GM23248 (cell line): ENCODE measurements at regions not wholly inside any gene's neighbourhood (a gene's known extent, or its start where the extent isn't known, plus 50 kb on each side); places are given as distances from the start of the nearest gene placed in this dataset.

Source experiments
- DNase-seq: peaks from one replicate; pipeline ENCODE4 v3.0.0-alpha.2; 2015
- H2AFZ ChIP-seq: fragments of 200-600 bp; sonication (generic); 2 replicates; pipeline ENCODE4 v1.6.1; 2016; ENCODE audit warnings: antibody characterized with exemption
- H3F3A ChIP-seq: fragments of 200-600 bp; sonication (generic); 2 replicates; pipeline ENCODE4 v1.6.1; 2016; ENCODE audit warnings: mild to moderate bottlenecking, antibody characterized with exemption, mixed run types; ENCODE audit not compliant: insufficient read depth
- H3K27ac ChIP-seq: fragments of 200-600 bp; sonication (generic); 2 replicates; pipeline ENCODE4 v1.5.1; 2016; ENCODE audit warnings: mild to moderate bottlenecking
- H3K27me3 ChIP-seq: fragments of 200-600 bp; sonication (generic); replicated peaks from 2 replicates; pipeline ENCODE4 v1.6.1; 2016; ENCODE audit warnings: mild to moderate bottlenecking; ENCODE audit not compliant: insufficient read depth
- H3K36me3 ChIP-seq: fragments of 200-600 bp; sonication (generic); 2 replicates; pipeline ENCODE4 v1.6.1; 2016; ENCODE audit warnings: low read depth, mild to moderate bottlenecking
- H3K4me1 ChIP-seq: fragments of 200-600 bp; sonication (generic); 2 replicates; pipeline ENCODE4 v1.6.1; 2016; ENCODE audit warnings: mild to moderate bottlenecking; ENCODE audit not compliant: insufficient read depth
- H3K4me2 ChIP-seq: fragments of 200-600 bp; sonication (generic); one replicate; pipeline ENCODE4 v1.6.1; 2016; ENCODE audit warnings: mild to moderate bottlenecking; ENCODE audit not compliant: unreplicated experiment
- H3K4me3 ChIP-seq: fragments of 200-600 bp; sonication (generic); 2 replicates; pipeline ENCODE4 v1.5.1; 2016; ENCODE audit warnings: mild to moderate bottlenecking
- H3K79me2 ChIP-seq: fragments of 200-600 bp; sonication (generic); 2 replicates; pipeline ENCODE4 v1.6.1; 2016; ENCODE audit warnings: mild to moderate bottlenecking; ENCODE audit not compliant: insufficient read depth
- H3K9ac ChIP-seq: fragments of 200-600 bp; sonication (generic); 2 replicates; pipeline ENCODE4 v1.6.1; 2016; ENCODE audit warnings: mild to moderate bottlenecking
- H3K9me2 ChIP-seq: fragments of 200-600 bp; sonication (generic); 2 replicates; pipeline ENCODE4 v1.6.1; 2016; ENCODE audit warnings: mixed run types, mild to moderate bottlenecking, moderate library complexity; ENCODE audit not compliant: insufficient read depth
- H3K9me3 ChIP-seq: fragments of 200-600 bp; sonication (generic); one replicate; pipeline ENCODE4 v1.6.1; 2017; ENCODE audit warnings: low read depth
- H4K20me1 ChIP-seq: fragments of 200-600 bp; sonication (generic); 2 replicates; pipeline ENCODE4 v1.6.0; 2016; ENCODE audit not compliant: insufficient read depth
- EZH2 ChIP-seq: fragments of 200-600 bp; sonication (generic); IDR thresholded peaks from 2 replicates; pipeline ENCODE4 v1.6.1; 2018; ENCODE audit warnings: antibody characterized with exemption, mild to moderate bottlenecking; ENCODE audit not compliant: insufficient read depth, poor library complexity, severe bottlenecking
- EZH2phosphoT487 ChIP-seq: fragments of 200-600 bp; sonication (generic); IDR thresholded peaks from 2 replicates; pipeline ENCODE4 v1.6.1; 2018; ENCODE audit warnings: antibody characterized with exemption, moderate library complexity, mild to moderate bottlenecking, low read depth; ENCODE audit not compliant: insufficient read depth
- WGBS, 2 experiments: methylation state at CpG; one replicate each; pipeline ENCODE4 v1.1.6; 2015 to 2017; ENCODE audit warnings: low lambda C conversion rate in 2 of 2, low coverage in 1 of 2; ENCODE audit errors: missing lambda C conversion rate in 2 of 2; 5-methylcytosine and 5-hydroxymethylcytosine counted together
- in situ Hi-C: fragments of 300-500 bp; cut with MboI; formaldehyde crosslinking; loops from 2 replicates; pipeline ENCODE4 v1.15.0; 2020

DNA sequence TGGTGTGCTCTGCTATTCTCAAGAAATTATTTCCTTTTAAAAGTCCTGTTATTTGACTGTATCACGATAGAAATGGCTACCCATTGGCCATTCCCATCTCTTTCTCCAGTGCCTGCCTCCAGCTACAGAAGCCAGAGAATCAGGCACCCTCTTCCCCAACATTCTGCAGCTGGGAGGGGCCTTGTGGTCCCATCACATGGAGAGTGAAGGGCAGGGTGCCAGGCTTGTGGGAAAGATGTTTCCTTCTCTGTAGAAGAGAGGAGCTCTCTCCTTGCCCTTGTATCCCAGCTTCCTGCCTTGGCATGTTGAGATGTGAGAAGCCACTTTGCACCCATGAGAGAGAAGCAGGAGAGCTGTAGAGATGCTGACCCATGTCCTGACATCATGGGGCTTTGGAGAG lies 465.0 kb downstream of the MTRR start:
- DNase-seq, result no peak
- H3K27me3 ChIP-seq, result no peaks in the 10 kb centered on the region; the same call in 1 of the 2 replicates
- no peak overlapping the region for H3K9ac ChIP-seq
- H3K9me3 ChIP-seq, result no peaks in the 10 kb centered on the region
- in situ Hi-C loops, result no loop called here
- H3F3A ChIP-seq, result no peaks in the 10 kb centered on the region
- TF ChIP-seq EZH2phosphoT487 (no peak), EZH2 (no peak)
- no peaks in the 10 kb centered on the region for H3K9me2 ChIP-seq
- no peak overlapping the region for H3K27ac ChIP-seq
- no peaks in the 10 kb centered on the region for H3K36me3 ChIP-seq
- H3K79me2 ChIP-seq, result no peaks in the 10 kb centered on the region
- no peaks in the 10 kb centered on the region for H3K4me1 ChIP-seq
- H4K20me1 ChIP-seq, result no peaks in the 10 kb centered on the region
- H3K4me3 ChIP-seq, result no peak overlapping the region
- no peak overlapping the region for H2AFZ ChIP-seq
- WGBS, 2 experiments, result 24 to 35% methylated on average over 1 of the region's 1 CpG
- no peak overlapping the region for H3K4me2 ChIP-seq

DNA sequence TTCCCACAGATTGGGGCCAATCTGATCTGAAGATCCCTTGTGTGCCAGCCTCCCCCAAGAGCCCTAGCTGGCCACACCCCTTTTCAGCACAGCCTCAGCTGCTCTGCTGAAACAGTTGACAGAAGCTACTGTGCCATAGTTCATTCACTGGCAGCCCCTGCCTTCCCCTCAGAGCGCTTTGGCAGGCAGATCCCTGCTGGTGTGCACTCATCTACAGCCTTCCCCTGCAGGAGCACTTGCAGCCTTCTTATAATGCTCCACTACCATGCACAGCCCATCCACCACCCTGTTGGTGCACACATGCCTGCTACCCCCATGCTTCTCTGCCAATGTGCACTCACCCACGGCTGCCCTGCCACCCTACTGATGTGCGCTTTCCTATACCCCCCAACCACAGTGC lies 471.3 kb downstream of the MTRR start:
- peaks cover 7% of the 10 kb centered on the region; the same call in 1 of the 2 replicates for H3K4me1 ChIP-seq
- 0 out of 2 replicates have a peak overlapping the region, but pooled peaks have one; percentile 38 for H3K4me3 ChIP-seq
- in situ Hi-C loops, result no loop called here
- H3K79me2 ChIP-seq, result no peaks in the 10 kb centered on the region
- no peaks in the 10 kb centered on the region for H3F3A ChIP-seq
- H3K9ac ChIP-seq, result no peak overlapping the region
- no peaks in the 10 kb centered on the region for H3K36me3 ChIP-seq
- 17 to 19% methylated on average over 3 of the region's 3 CpGs for WGBS, 2 experiments
- H3K9me3 ChIP-seq, result no peaks in the 10 kb centered on the region
- no peak overlapping the region for H3K27ac ChIP-seq
- no peak for DNase-seq
- H3K4me2 ChIP-seq, result peak overlapping the region; percentile 68
- no peak overlapping the region for H2AFZ ChIP-seq
- no peaks in the 10 kb centered on the region for H4K20me1 ChIP-seq
- TF ChIP-seq EZH2 (no peak), EZH2phosphoT487 (no peak)
- no peaks in the 10 kb centered on the region for H3K9me2 ChIP-seq
- H3K27me3 ChIP-seq, result no peaks in the 10 kb centered on the region

DNA sequence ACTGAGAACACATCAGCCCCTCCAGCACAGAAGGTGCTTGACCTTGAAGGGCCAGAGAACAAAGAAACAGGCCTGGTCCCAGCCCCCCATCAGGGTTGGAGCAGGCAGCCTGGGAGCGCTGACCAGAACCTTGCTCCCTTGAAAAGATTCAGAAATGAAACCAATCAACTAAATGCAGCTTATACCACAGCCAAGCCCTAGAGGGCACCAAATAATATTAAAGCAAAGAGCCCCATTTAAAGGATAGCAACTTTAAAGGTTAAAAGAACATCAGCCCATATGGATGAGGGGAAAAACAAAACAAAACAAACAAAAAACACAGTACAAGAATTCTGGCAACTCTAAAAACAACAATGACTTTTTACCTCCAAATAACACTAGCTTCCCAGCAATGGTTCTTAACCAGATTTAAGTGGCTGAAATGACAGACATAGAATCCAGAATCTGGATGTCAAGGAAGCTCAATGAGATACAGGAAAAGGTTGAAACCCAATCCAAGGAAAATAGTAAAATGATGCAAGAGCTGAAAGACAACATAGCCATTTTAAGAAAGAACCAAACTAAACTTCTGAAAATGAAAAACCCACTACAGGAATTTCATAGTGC lies 471.9 kb downstream of the MTRR start:
- DNase-seq, result peak; percentile 54
- H2AFZ ChIP-seq, result no peak overlapping the region

DNA sequence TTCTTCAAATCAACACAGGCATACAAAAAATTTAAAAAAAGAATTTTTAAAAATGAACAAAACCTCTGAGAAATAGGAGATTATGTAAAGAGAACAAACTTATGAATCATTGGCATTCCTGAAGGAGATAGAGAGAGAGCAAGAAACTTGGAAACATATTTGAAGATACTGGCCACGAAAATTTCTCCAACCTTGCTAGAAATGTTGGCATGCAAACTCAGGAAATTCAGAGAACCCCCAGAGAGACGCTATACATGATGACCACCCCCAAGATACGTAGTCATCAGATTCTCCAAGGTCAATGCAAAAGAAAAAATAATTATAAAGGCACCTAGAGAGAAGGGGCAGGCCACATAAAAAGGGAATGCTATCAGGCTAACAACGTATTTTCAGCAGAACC lies 472.5 kb downstream of the MTRR start:
- in situ Hi-C loops, result no loop called here
- H3K9ac ChIP-seq, result no peak overlapping the region
- TF ChIP-seq EZH2 (no peak), EZH2phosphoT487 (no peak)
- no peak overlapping the region for H3K4me3 ChIP-seq
- no peak overlapping the region for H3K4me2 ChIP-seq
- no peaks in the 10 kb centered on the region for H3K36me3 ChIP-seq
- no peaks in the 10 kb centered on the region for H3K9me3 ChIP-seq
- 19 to 23% methylated on average over 4 of the region's 4 CpGs for WGBS, 2 experiments
- H3K79me2 ChIP-seq, result no peaks in the 10 kb centered on the region
- peak; percentile 15 for DNase-seq
- no peak overlapping the region for H3K27ac ChIP-seq
- H3K9me2 ChIP-seq, result no peaks in the 10 kb centered on the region
- H2AFZ ChIP-seq, result no peak overlapping the region
- H3K27me3 ChIP-seq, result no peaks in the 10 kb centered on the region
- H3F3A ChIP-seq, result no peaks in the 10 kb centered on the region
- H4K20me1 ChIP-seq, result no peaks in the 10 kb centered on the region
- peaks cover 7% of the 10 kb centered on the region; the same call in 1 of the 2 replicates for H3K4me1 ChIP-seq

More for the DNA sequence above, 471.9 kb downstream of the MTRR start:
- Histone ChIP-seq H3K4me3 (peak overlapping the region; percentile 38; the same call in 1 of the 2 replicates), H3K27ac (no peak overlapping the region), H3F3A (no peaks in the 10 kb centered on the region), H3K9ac (no peak overlapping the region), H3K4me1 (peaks cover 7% of the 10 kb centered on the region; the same call in 1 of the 2 replicates), H3K36me3 (no peaks in the 10 kb centered on the region), H3K9me2 (no peaks in the 10 kb centered on the region), H3K79me2 (no peaks in the 10 kb centered on the region), H3K4me2 (peak overlapping the region; percentile 68), H4K20me1 (no peaks in the 10 kb centered on the region), H3K9me3 (no peaks in the 10 kb centered on the region), H3K27me3 (no peaks in the 10 kb centered on the region)
- TF ChIP-seq EZH2 (no peak), EZH2phosphoT487 (no peak)
- 30 to 55% methylated on average over 1 of the region's 1 CpG for WGBS, 2 experiments
- in situ Hi-C loops, result no loop called here

DNA sequence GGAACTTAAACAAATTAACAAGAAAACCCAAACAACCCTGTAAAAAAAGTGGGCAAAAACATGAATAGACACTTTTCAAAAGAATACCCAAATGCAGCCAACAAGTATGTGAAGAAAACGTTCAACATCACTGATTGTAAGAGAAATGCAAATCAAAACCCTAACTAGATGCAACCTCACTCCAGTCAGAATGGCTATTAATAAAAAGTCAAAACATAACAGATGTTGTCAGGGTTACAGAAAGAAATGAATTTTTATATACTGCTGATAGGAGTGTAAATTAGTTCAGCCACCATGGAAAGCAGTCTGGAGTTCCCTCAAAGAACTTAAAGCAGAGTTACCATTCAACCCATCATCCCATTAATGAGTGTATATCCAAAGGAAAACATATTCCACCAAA lies 479.0 kb downstream of the MTRR start:
- no peak overlapping the region for H3K4me3 ChIP-seq
- no peak overlapping the region for H3K27ac ChIP-seq
- H3F3A ChIP-seq, result no peaks in the 10 kb centered on the region
- no peaks in the 10 kb centered on the region for H3K79me2 ChIP-seq
- H3K9me2 ChIP-seq, result no peaks in the 10 kb centered on the region
- H3K9ac ChIP-seq, result no peak overlapping the region
- no peaks in the 10 kb centered on the region for H3K4me1 ChIP-seq
- no peak overlapping the region for H2AFZ ChIP-seq
- no peaks in the 10 kb centered on the region; the same call in 1 of the 2 replicates for H4K20me1 ChIP-seq
- no peaks in the 10 kb centered on the region for H3K36me3 ChIP-seq
- in situ Hi-C loops, result no loop called here
- H3K27me3 ChIP-seq, result no peaks in the 10 kb centered on the region
- no peak overlapping the region for H3K4me2 ChIP-seq
- 0 to 13% methylated on average over 1 of the region's 1 CpG for WGBS, 2 experiments
- no peak for DNase-seq
- TF ChIP-seq EZH2 (no peak), EZH2phosphoT487 (no peak)
- no peaks in the 10 kb centered on the region for H3K9me3 ChIP-seq
